Erythroblast (primary cell): ENCODE measurements at regions not wholly inside any gene's neighbourhood (a gene's known extent, or its start where the extent isn't known, plus 50 kb on each side); places are given as distances from the start of the nearest gene placed in this dataset.

ENCODE experiments used
- DNase-seq, 2 experiments: peaks; one replicate each; lab custom pipeline; 2025; lab: John Stamatoyannopoulos, UW
- GATA1 ChIP-seq: IDR thresholded peaks from 2 replicates; pipeline ENCODE4 v1.6.1; 2011; ENCODE audit warnings: low read depth, mild to moderate bottlenecking, control low read depth, low read length, moderate library complexity
- POLR2A ChIP-seq: IDR thresholded peaks from 2 replicates; pipeline ENCODE4 v1.6.1; 2011; ENCODE audit warnings: mild to moderate bottlenecking, low read length

DNA sequence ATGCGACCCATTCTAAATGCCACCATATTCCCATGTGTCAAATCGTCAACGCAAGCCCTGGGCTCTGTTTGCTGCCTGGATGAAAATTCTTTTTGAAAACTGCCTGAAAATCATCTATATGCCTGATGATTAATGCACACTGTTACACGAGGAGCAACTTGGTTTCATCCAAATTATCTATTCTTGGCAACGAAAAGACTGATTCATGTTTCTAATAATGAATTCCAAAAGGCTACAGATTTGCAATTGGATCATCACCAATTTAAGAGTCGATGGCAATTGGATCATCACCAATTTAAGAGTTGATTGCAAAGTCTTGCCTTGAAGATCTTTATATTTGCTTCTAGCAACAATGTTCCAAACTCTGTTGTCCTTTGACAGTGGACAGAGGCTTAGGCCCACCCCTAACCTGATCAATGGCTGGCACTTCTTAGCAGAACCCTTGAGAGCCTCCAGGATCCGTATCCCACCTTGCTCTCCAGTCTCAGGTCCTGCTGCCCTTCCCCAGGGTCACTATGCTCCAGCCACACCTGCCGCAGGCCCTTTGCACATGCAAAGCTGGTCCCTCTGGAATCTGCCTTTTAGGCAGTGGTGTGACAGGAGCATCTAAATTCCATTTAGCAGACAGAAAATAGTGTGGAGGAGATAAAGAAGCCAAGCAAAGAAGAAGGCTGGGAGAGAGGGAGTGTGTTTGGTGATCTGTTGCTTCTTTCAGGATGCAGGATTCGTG is 460.9 kb upstream of the SULF2 start:
- DNase-seq, result no peak
- TF ChIP-seq GATA1 (no peak), POLR2A (no peak)

DNA sequence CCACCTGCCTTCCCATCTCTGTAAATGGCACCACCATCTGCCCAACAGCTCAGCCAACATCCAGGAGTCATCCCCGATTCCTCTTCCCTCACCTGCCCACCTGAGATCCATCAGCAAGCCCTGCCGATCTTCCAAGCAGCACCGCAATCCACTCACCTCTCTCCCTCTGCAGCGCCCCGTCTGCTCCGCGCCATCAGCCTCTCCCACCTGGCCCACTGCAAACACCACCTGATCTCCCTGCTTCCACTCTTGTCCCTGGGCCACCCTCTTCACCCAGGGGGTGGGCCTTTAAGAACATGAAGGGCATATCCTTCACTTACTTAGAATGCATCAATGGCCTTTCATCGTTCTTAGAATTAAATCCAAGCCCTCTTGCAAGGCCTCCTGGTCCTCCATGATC is 457.3 kb upstream of the SULF2 start:
- DNase-seq, result no peak
- TF ChIP-seq GATA1 (no peak), POLR2A (no peak)

GRCh38 chr20:48241482-48241881 is 456.2 kb upstream of the SULF2 start:
- TF ChIP-seq GATA1, result no peak
- TF ChIP-seq POLR2A, result no peak

GRCh38 chr20:48238781-48239180 is 453.5 kb upstream of the SULF2 start:
- no peak for TF ChIP-seq POLR2A
- TF ChIP-seq GATA1, result no peak
- DNase-seq, result no peak

More at GRCh38 chr20:48241482-48241881, 456.2 kb upstream of the SULF2 start:
- DNase-seq, result no peak

DNA sequence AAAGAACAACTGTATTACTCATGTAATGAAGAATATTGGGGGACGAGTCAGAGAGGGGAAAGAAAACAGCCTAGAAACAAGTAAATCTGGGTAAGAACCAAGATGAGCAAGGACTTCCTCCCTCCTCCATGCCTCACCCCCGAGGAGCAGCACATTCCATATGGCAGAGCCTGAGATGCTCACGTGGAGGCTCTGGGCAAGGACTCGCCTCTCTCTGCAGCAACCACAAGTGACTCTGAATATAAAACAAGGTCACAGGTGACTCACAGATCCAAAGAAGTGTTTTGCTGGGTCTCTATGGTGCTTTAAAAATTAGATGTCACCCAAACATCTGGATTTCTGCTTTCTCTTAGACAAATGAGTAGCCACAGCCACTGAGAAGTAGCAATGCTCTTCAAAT is 453.0 kb upstream of the SULF2 start:
- DNase-seq, result no peak
- TF ChIP-seq POLR2A (no peak), GATA1 (no peak)

DNA sequence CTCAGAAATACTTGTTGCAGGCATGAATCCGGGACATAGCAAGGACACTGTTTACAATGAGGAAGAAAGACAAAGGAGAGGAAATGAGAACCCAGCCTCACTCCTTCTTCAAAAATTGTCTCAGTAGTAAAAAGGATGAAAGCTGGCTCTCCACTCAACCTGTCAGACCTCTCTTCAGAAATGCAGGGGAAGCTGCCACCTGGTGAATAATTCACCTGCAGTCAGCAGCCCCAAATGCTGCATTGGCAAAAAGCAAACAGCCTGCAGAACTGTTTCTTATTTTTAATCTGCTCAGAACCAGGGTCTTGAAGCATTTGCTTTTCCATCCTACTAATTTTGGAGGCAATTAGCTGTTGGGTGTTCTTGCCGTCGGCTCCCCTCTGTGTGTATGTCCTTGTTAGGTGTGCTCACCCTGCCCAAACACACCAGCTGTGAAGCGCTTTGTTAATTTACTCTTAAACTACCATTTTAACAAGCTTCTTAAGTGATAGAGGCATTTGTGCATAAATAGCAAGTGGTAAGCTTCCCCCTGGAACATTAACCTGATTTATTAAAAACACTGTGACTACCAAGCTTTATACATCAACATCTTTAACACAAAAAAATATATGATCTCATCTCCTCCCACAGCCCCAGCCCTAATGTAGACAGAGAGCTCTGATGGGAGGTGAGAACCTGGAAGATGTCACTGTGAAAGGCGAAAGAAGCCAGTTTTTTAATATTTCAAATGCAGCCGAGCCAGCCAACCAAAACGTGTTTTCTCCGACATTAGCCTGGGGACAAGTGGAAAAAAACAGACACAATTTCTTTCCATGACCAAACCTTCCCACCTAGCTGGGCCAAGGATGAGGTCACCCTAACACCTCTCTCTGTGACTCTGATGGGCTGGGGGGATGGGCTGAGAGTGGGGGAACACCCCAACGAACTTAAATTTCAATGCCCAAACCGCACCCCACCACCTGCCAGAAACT is 451.0 kb upstream of the SULF2 start:
- no peak for DNase-seq
- TF ChIP-seq GATA1, result no peak
- no peak for TF ChIP-seq POLR2A

DNA sequence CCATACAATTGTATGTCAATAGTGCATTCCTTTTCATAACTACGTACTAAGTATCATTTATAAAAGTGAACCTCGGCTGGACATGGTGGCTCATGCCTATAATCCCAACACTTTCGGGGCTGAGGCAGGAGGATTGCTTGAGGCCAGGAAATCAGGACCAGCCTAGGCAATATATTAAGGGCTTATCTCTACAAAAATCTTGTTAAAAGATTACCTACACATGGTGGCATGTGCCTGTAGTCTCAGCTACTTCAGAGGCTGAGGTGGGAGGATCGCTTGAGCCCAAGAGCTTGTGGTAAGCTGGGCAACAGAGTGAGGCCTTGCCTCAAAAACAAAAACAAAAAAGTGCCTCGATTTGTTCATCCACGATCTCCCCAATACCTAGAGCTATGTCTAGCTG is 449.7 kb upstream of the SULF2 start:
- DNase-seq, result no peak
- TF ChIP-seq POLR2A, result no peak
- TF ChIP-seq GATA1, result no peak

- no peak for DNase-seq
- TF ChIP-seq POLR2A, result no peak
Measured at GRCh38 chr20:48231253-48231930, 446.1 kb upstream of the SULF2 start.

- no peak for DNase-seq
- TF ChIP-seq GATA1 (no peak), POLR2A (no peak)
Measured at GRCh38 chr20:48230216-48230615, 444.9 kb upstream of the SULF2 start.

- no peak for DNase-seq
- TF ChIP-seq GATA1 (no peak), POLR2A (no peak)
Measured at GRCh38 chr20:48227381-48227780, 442.1 kb upstream of the SULF2 start.

- no peak for TF ChIP-seq GATA1
- TF ChIP-seq POLR2A, result no peak
- no peak for DNase-seq
Measured at GRCh38 chr20:48226642-48227041, 441.4 kb upstream of the SULF2 start.

DNA sequence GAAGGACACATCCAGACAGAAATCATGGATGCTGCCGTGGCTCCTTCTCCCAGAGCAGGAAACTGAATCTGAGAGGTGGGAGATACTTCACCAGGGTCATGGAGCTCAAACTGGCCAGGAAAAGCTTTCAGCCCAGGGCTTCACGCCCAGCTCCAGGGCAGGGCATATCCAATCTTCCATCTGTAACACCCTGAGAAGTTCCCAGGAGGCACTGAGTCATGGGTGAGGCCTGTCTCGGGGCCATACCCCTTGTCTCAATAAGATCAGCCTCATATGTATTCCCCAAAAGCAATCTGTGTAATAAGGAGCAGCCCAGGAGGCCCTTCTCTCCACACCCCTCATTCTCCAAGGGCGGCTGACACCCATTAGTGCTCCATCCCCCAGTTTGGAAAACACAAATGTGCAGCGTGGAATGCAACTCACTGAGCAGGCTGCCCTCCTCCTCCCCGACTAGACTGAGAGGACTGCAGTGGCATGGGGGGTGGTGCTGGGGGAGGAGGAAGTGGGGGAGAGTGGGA is 439.3 kb upstream of the SULF2 start:
- TF ChIP-seq POLR2A (no peak), GATA1 (no peak)
- DNase-seq, result no peak

DNA sequence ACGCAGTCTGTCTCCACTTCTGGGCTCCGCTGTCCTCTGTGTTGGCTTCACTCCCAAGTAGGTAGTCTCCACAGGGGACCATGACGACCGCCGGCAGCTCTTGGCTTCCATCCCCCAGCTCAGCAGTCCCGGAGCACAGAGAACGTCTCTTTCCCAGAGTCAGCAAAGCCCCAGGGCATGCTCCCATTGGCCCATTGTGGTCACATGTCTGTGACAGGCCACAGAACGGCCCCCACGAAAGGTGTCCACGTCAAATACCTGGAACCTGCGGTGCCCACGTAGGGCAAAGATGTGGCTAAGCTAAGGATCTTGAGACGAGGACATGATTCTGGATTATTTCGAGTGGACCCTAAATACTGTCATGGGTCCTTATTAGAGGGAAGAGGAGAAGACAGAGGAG is 438.4 kb upstream of the SULF2 start:
- TF ChIP-seq POLR2A (no peak), GATA1 (no peak)
- DNase-seq, result no peak
